Dermis blood vessel endothelial cell (primary cell): ENCODE measurements at regions not wholly inside any gene's neighbourhood (a gene's known extent, or its start where the extent isn't known, plus 50 kb on each side); places are given as distances from the start of the nearest gene placed in this dataset.

Source experiments
- DNase-seq: peaks from one replicate; pipeline ENCODE4 v3.0.0; 2010

- no peak for DNase-seq
Observed at GRCh38 chr5:120016717-120017382, 387.5 kb downstream of the FAM170A start.

- DNase-seq = no peak
Observed at GRCh38 chr5:120017513-120017912, 388.2 kb downstream of the FAM170A start.

- no peak for DNase-seq
Observed at GRCh38 chr5:120035181-120035580, 405.8 kb downstream of the FAM170A start.

- DNase-seq = no peak
Observed at GRCh38 chr5:120035815-120036577, 406.6 kb downstream of the FAM170A start.

DNA sequence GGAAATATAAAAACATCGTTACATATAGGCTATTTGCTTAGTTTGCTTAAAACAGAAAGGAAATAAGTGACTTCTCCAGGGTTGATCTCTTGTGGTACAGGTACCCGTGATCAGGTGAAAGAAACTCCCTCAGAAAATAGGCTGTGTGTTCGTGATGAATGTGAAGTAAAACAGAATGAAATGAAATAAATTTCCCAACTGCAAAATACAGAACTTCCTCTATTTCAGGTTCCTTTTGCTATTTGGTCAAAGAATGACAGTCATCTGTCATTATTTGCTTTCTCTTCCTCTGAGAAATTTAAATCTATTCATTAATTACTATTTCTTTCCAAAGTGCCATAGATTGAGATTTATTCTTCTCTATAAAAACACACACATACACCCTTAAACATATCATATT is 408.1 kb downstream of the FAM170A start:
- no peak for DNase-seq

DNA sequence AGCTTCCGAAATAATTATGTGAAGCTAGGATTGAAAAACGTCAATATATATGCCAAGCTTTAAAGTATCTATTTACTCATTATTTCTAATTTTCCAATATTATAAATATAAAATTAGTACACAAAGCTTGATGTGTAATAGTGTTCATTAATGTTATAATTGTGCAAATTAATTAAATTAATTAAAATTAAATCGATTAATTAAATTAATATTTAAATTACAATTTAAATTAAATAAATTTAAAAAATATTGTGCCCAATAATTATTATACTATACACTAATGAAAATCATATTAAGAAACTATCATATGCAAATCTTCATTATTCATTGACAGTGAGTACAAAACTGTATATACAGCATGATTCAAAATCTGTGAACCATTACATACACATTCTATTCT is 409.8 kb downstream of the FAM170A start:
- no peak for DNase-seq

DNA sequence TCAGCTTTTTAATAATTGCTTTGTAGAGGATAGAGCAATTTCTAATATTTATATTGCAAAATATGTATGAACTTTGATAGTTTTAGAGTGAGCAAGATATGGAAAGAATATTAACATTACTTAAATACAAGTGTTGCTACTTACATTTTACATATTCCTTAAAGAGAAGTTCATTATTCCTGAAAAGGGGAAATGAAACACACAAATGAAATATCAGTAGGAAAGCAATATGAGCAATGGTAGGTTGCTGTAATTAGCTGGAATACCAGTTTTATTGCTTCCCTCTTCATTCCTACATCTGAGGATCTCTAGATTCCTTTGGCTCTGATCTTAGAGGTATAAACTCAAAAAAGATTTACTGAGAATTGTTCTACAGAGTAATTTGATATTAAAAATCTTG is 414.1 kb downstream of the FAM170A start:
- DNase-seq = no peak

DNA sequence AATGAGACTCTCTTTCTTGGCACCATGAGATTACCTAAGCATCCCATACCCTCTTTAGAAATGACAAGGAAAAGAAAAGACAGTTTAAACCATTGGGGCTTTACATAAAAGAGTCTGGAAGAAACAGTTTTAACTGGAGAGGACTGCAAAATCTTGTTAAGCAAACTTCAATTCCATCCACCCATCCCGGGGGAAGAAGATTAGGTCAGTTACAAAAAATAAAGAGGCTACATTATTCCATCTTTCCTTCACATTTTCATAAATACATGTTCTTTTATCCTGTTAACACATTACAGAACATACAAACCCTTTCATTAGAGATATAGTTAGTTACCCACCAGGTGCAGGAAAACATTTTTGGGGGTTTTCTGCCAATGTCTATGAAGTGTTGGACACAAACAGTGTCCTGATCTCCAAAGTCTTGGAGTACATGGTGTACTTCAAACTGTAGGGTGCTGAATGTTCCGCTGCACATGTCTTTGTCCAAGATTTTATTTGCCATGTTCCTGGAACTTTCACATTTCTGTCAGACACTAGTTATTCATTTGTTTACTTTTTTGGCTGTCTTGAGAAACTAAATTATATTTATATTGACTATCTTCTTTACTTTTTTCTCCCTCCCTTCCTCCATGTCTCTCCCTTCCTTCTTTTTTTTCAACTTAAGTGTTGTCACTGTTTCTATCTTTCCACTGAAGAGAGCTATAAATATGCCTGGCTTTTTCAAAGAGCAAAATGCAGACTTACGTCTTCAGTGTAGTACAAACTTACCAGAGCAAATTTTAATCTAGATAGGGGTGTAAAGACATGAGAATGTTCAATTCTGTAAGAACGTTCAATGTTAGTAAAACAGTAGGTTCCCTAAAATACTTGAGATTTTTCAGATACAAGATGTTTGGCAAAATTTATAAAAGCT is 410.9 kb upstream of the PRR16 start:
- DNase-seq = no peak

DNA sequence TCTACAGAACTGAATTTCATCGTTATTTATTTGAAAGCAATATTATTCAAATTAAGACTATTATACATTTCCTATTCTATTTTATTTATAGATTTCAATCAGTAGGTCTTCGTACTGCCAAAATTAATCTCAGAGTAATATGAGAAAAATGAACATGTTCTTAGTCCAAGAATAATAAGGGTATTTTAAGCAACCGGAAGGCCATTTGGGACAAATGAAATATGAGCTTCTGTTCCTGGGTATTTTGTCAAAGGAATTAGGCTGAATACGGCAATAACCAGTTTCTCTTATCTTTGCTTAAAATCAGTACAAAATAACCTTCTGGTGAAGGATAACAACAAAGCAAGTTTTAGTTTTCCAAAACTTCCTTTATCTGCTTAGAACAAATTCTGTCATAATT is 410.3 kb upstream of the PRR16 start:
- no peak for DNase-seq

DNA sequence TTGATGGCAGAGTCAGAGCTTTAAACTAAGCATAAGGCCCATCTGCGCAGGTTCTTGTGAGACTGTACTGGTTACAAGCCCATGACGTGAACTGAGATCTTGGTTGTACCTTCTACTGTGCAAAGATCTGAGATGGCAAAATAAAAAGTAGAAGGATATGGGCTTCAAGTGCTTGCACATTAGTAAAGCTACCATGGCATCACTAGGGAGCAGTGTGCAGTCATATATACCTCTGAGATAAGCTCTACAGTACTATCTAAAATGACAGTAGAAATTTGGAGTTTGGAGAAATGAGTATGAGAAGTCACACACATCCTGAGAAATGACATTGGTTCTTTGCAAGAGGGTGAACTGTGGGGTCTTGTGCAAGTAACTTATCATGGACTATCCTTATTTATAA is 408.2 kb upstream of the PRR16 start:
- DNase-seq = no peak

- DNase-seq = no peak
Observed at GRCh38 chr5:120062515-120062917, 401.6 kb upstream of the PRR16 start.

DNA sequence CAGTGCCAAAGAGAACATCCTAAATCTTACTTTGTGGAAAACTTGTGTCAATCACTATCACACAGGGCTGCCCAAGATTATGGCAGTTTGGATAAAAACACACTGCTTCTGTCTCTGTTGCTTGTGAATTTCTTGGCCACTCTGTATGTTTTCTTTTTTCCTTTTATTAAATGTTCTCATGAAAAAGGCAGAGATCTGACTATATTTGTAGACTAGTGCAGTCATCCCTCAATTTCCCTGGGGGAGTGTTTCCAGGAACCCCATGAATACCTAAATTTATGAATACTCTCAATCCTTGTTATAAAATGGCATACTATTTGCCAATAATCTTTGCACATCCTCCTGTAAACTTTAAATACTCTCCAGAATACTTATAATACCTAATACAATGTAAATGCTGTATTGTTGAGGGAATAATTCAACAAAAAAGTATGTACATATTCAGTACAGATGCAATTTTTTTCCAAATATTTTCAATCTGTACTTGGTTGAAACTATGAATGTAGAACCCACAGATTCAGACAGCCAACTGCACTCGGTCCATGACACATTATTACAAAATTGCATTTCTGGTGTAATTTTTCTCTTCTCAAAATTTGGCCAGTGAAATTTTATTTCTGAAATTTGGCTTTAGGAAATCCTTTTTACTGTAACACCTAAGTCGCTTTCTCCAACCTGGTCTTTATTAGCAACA is 391.9 kb upstream of the PRR16 start:
- DNase-seq = no peak

DNA sequence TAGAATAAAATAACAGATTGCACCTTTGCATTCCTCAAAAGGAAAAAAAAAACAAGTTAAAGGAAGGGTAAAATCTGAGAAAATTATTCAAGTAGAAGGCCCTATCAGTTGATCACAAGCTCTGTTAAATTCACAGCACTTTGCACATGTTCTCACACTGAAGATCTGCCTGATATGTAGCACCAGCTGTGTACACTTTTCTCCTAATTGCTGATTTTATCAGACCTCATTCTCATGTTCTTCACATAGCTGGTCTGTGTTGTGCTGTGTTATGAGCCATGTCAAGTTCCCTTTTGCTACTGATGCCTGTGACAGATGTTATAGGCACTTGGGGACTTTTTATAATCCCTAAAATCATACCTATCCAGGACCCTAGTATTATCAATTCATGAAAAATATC is 390.4 kb upstream of the PRR16 start:
- DNase-seq = no peak

DNA sequence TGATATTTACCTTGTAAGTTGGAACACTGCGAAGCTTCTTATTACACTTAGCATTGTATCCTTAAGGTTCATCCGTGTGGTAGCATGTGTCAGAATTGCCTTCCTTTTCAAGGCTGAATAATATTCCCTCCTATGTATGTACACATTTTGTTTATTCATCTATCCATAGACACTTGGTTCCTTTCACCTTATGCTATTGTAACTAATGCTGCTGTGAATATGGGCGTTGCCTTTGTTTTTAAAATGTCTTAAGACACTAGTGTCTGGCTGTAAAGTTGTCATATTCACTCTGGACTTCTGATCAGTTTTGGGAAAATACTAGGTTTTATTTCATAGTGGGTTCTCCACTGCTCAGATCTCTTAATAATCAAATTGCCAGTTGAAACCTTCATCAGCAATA is 383.3 kb upstream of the PRR16 start:
- no peak for DNase-seq

GRCh38 chr5:120082316-120083068 is 381.6 kb upstream of the PRR16 start:
- DNase-seq = no peak

DNA sequence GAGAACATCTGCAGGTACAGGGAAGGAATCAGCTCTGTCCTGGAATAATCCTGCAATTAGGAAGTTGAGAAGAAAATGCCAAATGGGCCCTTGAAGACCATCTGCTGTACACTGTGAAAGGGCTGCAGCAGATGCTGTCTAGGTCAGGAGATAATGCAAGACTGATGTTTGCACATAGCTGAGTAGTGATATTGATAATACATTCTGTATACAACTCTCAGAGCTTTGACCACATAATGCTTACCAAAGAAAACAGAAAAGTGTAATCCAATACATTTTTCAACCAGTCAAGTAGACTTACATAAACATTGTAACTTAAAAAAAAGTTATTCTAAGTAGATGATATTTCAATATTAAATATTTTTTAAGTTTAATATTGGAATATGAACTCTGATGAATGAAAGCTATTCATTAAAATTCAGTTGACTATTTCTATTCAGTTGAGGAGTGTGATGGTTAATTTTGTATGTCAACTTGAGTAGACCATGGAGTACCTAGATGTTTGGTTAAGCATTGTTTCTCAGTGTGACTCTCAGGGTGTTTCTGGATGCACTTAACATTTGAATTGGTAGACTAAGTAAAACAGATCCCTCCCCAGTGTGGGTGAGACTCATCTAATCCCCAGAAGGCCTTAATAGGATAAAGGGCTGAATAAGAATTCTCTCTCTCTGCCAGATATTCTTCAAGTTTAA is 380.1 kb upstream of the PRR16 start:
- no peak for DNase-seq

- DNase-seq = no peak
Observed at GRCh38 chr5:120084543-120084870, 379.6 kb upstream of the PRR16 start.

GRCh38 chr5:120086081-120086480 is 378.0 kb upstream of the PRR16 start:
- DNase-seq = no peak

DNA sequence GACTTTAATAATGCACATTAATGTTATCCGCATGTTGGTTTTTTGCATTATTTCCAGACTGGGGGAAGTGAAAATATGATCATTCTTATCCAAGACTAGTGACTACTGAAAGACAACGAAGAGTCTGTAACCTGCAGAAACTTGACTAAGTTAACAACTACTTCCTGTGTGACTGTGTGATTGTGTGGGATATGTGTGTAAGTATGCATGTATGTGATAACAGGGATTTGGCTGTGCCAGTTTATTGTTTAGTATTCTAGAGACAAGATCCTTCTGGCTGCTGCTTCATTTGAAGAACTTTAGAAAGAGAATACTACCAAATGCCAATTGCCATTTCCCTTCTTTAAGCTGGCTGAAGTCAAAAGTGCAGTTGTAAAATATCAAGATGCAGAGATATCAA is 375.7 kb upstream of the PRR16 start:
- no peak for DNase-seq

DNA sequence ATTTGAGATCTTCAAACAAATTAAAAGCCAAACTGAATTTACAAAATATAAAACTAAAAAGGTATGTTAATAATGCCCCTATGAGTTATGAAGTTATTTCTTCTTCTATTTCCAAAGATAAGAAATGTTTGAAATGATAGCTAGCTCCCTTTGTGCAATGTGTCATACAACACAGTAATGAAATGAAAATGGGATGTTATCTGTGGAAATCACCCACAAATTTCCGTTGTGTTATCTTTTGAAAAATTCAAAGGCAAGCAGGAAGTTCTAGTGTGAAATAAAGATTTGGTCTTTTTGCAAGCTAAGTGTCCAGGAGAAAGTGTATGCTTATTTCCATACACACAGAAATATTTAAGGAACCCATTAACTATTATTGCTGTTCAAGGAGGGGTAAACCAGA is 375.3 kb upstream of the PRR16 start:
- DNase-seq = no peak

- no peak for DNase-seq
Observed at GRCh38 chr5:120091376-120091948, 372.6 kb upstream of the PRR16 start.
